Activated CD4-positive, alpha-beta memory T cell treated with anti-CD3 and anti-CD28 coated beads for 36 hours (primary cell): ENCODE measurements at regions not wholly inside any gene's neighbourhood (a gene's known extent, or its start where the extent isn't known, plus 50 kb on each side); places are given as distances from the start of the nearest gene placed in this dataset.
"Not testable (repeated sequence)": the region's sequence is repeated elsewhere in the genome, so short reads cannot be mapped to it uniquely, and the experiment has no call there.

Source experiments
- CTCF ChIA-PET: fragments of 350-600 bp; sonication (Branson Sonifier 250); formaldehyde crosslinking; loops from one replicate; lab custom pipeline; 2021; ENCODE audit warnings: antibody characterized with exemption, inconsistent platforms; lab: Charles Lee
- POLR2A ChIA-PET: fragments of 350-600 bp; sonication (Branson Sonifier 250); formaldehyde crosslinking; loops from one replicate; lab custom pipeline; 2021; ENCODE audit warnings: antibody characterized with exemption; lab: Charles Lee
- DNase-seq: peaks from one replicate; pipeline ENCODE4 v3.0.0-alpha.2; 2020
- H3K27ac Mint-ChIP-seq: one replicate; pipeline ENCODE4 v1.8.0; 2021; ENCODE audit warnings: mixed read lengths
- H3K27me3 Mint-ChIP-seq: one replicate; pipeline ENCODE4 v1.8.0; 2021; ENCODE audit warnings: mixed read lengths
- H3K36me3 Mint-ChIP-seq: one replicate; pipeline ENCODE4 v1.8.0; 2021; ENCODE audit warnings: mixed read lengths
- H3K4me1 Mint-ChIP-seq: one replicate; pipeline ENCODE4 v1.8.0; 2021; ENCODE audit warnings: low read depth, mixed read lengths
- H3K4me3 Mint-ChIP-seq: one replicate; pipeline ENCODE4 v1.8.0; 2021; ENCODE audit warnings: mild to moderate bottlenecking, mixed read lengths
- H3K9me3 Mint-ChIP-seq: one replicate; pipeline ENCODE4 v1.8.0; 2021; ENCODE audit warnings: mixed read lengths
- intact Hi-C: fragments of 100-400 bp; cut with micrococcal nuclease; formaldehyde crosslinking; loops from one replicate; pipeline ENCODE4 v1.15.1; 2023

- H3K4me3 Mint-ChIP-seq, CTCF ChIA-PET, DNase-seq, H3K4me1 Mint-ChIP-seq, H3K36me3 Mint-ChIP-seq, POLR2A ChIA-PET, intact Hi-C loops, H3K27ac Mint-ChIP-seq, H3K27me3 Mint-ChIP-seq: not testable (repeated sequence)
- H3K9me3 Mint-ChIP-seq = peaks cover 16% of the 10 kb centered on the region
These were observed 92.7 kb downstream of the ATP6V0E2 start for GRCh38 chr7:149966444-149966843.

- H3K4me3 Mint-ChIP-seq, H3K36me3 Mint-ChIP-seq, H3K27ac Mint-ChIP-seq, H3K9me3 Mint-ChIP-seq, DNase-seq, intact Hi-C loops, CTCF ChIA-PET, H3K27me3 Mint-ChIP-seq, POLR2A ChIA-PET, H3K4me1 Mint-ChIP-seq: not testable (repeated sequence)
These were observed 99.2 kb downstream of the ATP6V0E2 start for GRCh38 chr7:149972977-149973376.

DNA sequence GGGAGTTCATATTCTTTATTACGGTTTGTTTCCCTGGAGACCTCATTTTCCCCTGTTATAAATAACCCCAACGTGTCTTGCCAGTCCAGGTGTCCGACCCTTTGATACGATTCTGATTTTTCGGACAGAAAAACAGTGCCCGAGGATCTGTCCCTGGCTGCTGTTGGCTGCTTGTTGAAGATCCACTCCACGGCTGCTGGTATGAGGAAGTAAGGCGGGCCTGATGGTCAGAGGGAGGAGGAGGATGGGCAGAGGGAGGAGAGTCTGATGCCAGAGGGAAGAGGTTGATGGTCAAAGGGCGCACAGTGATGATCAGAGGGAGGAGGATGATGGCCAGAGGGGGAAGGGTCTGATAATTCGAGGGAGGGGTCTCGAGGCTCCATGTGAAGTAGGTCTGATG, 99.9 kb downstream of the ATP6V0E2 start:
- H3K4me3 Mint-ChIP-seq, H3K27me3 Mint-ChIP-seq, DNase-seq, intact Hi-C loops, H3K36me3 Mint-ChIP-seq, H3K27ac Mint-ChIP-seq, CTCF ChIA-PET, POLR2A ChIA-PET, H3K9me3 Mint-ChIP-seq, H3K4me1 Mint-ChIP-seq: not testable (repeated sequence)

- H3K36me3 Mint-ChIP-seq, H3K27me3 Mint-ChIP-seq, POLR2A ChIA-PET, H3K27ac Mint-ChIP-seq, intact Hi-C loops, H3K4me1 Mint-ChIP-seq, H3K9me3 Mint-ChIP-seq, DNase-seq, H3K4me3 Mint-ChIP-seq, CTCF ChIA-PET: not testable (repeated sequence)
These were observed 101.8 kb downstream of the ATP6V0E2 start for GRCh38 chr7:149975608-149976007.

GRCh38 chr7:149978537-149978936, 104.8 kb downstream of the ATP6V0E2 start:
- H3K27ac Mint-ChIP-seq, POLR2A ChIA-PET, H3K4me1 Mint-ChIP-seq, intact Hi-C loops, H3K36me3 Mint-ChIP-seq, H3K9me3 Mint-ChIP-seq, DNase-seq, H3K27me3 Mint-ChIP-seq, CTCF ChIA-PET, H3K4me3 Mint-ChIP-seq: not testable (repeated sequence)

DNA sequence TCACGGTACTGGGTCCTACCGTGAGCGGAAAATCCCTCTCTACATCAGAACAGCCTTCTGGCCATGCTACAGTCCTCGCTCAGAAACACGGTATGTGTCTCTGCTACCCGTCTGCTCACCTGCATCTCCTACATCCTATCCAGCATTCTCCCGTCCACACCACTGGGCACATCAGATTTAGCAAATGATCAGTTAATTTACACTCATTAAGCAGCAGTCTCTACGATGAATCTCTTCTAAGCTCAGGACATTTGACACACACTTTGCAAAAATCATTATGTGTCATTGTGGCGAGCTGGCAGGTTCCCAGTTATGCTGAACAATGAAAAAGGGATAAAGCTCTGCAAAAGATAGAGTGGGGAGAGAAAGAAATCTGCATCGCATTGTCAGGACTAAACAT, 105.2 kb downstream of the ATP6V0E2 start:
- H3K9me3 Mint-ChIP-seq, DNase-seq, CTCF ChIA-PET, H3K4me1 Mint-ChIP-seq, H3K36me3 Mint-ChIP-seq, H3K27ac Mint-ChIP-seq, H3K27me3 Mint-ChIP-seq, H3K4me3 Mint-ChIP-seq, intact Hi-C loops, POLR2A ChIA-PET: not testable (repeated sequence)

DNA sequence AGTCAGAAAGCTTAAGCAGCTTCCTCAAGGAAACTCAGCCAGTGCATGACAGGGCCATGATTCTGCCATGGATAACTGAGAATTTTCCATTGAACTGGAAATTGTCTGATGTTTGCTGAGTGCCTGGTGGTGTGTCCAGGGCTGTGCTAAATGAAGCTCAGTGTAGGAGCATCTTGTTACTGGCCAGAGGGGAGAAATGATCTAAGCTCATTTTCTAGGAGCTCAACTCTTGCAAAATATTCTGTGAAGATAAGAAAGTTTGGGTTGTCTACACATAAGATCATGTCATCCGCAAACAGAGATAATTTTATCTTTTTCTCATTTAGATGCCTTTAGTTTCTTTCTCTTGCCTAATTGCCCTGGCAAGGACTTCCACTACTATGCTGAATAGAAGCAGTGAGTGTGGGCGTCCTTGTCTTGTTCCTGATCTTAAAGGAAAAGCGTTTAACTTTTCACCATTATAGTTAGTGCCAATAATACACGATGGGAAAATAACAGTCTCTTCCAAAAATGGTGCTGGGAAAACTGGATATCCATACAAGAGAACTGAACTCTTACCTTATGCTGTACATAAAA, 108.9 kb downstream of the ATP6V0E2 start:
- H3K36me3 Mint-ChIP-seq, CTCF ChIA-PET, intact Hi-C loops, H3K4me3 Mint-ChIP-seq, POLR2A ChIA-PET, DNase-seq, H3K27ac Mint-ChIP-seq, H3K27me3 Mint-ChIP-seq, H3K9me3 Mint-ChIP-seq, H3K4me1 Mint-ChIP-seq: not testable (repeated sequence)

- H3K27ac Mint-ChIP-seq, H3K4me3 Mint-ChIP-seq, DNase-seq, CTCF ChIA-PET, H3K36me3 Mint-ChIP-seq, H3K4me1 Mint-ChIP-seq, H3K9me3 Mint-ChIP-seq, H3K27me3 Mint-ChIP-seq, POLR2A ChIA-PET, intact Hi-C loops: not testable (repeated sequence)
These were observed 113.1 kb downstream of the ATP6V0E2 start for GRCh38 chr7:149986866-149987265.

DNA sequence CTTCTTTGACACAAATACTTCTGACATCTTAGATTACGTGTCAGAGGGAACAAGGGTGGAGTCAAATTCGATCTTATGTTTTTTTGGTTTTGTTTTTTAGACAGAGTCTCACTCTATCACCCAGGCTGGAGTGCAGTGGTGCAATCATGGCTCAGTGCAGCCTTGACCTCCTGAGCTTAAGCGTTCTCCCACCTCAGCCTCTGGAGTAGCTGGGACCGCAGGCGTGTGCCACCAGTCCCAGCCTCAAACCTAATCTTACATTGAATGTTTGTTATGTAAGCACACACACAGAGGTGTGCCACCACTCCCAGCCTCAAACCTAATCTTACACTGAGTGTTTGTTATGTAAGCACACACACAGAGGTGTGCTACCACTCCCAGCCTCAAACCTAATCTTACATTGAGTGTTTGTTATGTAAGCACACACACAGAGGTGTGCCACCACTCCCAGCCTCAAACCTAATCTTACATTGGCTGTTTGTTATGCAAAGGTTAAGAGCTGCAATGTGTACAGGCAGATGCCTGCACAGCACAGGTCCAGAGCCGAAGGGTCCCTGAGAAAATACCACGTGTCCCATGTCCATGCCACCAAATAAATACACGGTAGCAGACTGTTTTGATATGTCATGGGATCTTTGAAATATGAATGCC, 118.0 kb downstream of the ATP6V0E2 start:
- POLR2A ChIA-PET, intact Hi-C loops, H3K36me3 Mint-ChIP-seq, CTCF ChIA-PET, H3K4me3 Mint-ChIP-seq, H3K4me1 Mint-ChIP-seq, DNase-seq, H3K27me3 Mint-ChIP-seq, H3K27ac Mint-ChIP-seq, H3K9me3 Mint-ChIP-seq: not testable (repeated sequence)

DNA sequence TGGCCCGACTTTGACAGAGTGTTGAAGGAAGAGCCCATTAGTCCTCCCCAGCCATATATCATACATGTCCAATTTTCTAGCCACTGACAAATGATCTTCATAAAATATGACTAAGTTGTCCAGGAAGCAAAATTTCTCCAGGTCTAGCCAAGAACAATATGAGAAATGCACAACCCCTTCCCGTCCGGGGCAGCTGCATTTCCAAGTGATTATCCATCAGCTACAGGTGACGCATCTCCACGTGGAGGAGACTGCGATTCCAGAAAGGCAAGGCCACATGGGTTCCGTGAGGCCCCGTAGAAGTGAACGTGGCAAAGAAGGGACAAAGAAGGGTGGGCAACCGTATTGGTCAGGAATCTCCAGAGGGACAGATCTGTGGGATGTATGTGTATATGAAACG, 118.6 kb downstream of the ATP6V0E2 start:
- H3K9me3 Mint-ChIP-seq, POLR2A ChIA-PET, CTCF ChIA-PET, H3K27ac Mint-ChIP-seq, intact Hi-C loops, H3K4me3 Mint-ChIP-seq, H3K36me3 Mint-ChIP-seq, DNase-seq, H3K4me1 Mint-ChIP-seq, H3K27me3 Mint-ChIP-seq: not testable (repeated sequence)

GRCh38 chr7:149995369-149996026, 121.7 kb downstream of the ATP6V0E2 start:
- H3K4me1 Mint-ChIP-seq, H3K4me3 Mint-ChIP-seq, H3K27me3 Mint-ChIP-seq, H3K27ac Mint-ChIP-seq, H3K9me3 Mint-ChIP-seq, H3K36me3 Mint-ChIP-seq, CTCF ChIA-PET, DNase-seq, intact Hi-C loops, POLR2A ChIA-PET: not testable (repeated sequence)

GRCh38 chr7:150000780-150001599, 127.2 kb downstream of the ATP6V0E2 start:
- intact Hi-C loops, H3K27ac Mint-ChIP-seq, H3K4me1 Mint-ChIP-seq, H3K36me3 Mint-ChIP-seq, H3K4me3 Mint-ChIP-seq, CTCF ChIA-PET, H3K9me3 Mint-ChIP-seq, POLR2A ChIA-PET, H3K27me3 Mint-ChIP-seq: not testable (repeated sequence)
- DNase-seq = peak; percentile 42
